ENCODE measurements at regions not wholly inside any gene's neighbourhood (a gene's known extent, or its start where the extent isn't known, plus 50 kb on each side); places are given as distances from the start of the nearest gene placed in this dataset.

DNA sequence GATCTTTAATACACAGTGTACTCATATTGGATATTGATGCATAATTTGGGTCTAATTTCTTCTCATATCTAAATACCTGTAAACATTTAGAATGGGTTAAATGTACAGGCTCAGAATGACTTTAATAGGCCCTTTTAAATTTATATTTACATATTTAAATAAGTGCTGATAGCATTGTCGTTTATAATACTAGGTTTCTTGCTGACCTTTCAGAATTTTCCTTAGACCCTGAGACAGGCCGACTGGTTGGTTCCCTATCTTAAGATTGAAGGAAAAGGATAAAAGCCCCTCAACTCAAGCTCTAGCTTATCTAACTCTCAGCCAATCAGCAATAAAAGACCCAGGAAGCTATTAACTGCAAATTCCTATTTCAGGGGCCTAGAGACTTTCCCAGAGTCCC is 67.8 kb upstream of the HNMT start:
- no peak for TF ChIP-seq POLR2A (IDR thresholded peaks at IDR 0.05)
- TF ChIP-seq EP300 (IDR thresholded peaks at IDR 0.05) = no peak
- TF ChIP-seq CTCF (IDR thresholded peaks at IDR 0.05) = no peak

Data from ovary (tissue), 3 donors.